ENCODE measurements at regions not wholly inside any gene's neighbourhood (a gene's known extent, or its start where the extent isn't known, plus 50 kb on each side); places are given as distances from the start of the nearest gene placed in this dataset.

- intact Hi-C loops (cut with DNase I), result no loop called here
- no peak overlapping the region for H3K4me3 ChIP-seq (ENCODE audit: low read length in 3 of 3)
- no peak overlapping the region for H3K9ac ChIP-seq (ENCODE audit: low read length in 3 of 3)
- peaks cover 0 to 8% (median 0%) of the 10 kb centered on the region in 3 donors for H3K4me1 ChIP-seq (ENCODE audit: control insufficient read depth in 2 of 3, insufficient read depth in 2 of 3, low read depth in 1 of 3, low read length in 3 of 3)
- DNase-seq, result no peak
- peaks cover 0 to 2% (median 0%) of the 10 kb centered on the region in 3 donors for H3K9me3 ChIP-seq (ENCODE audit: control insufficient read depth in 2 of 3, insufficient read depth in 1 of 3, low read length in 3 of 3)
- no peak overlapping the region for H3K27ac ChIP-seq (ENCODE audit: low read depth in 2 of 2, low read length in 2 of 2)
- no peak for TF ChIP-seq CTCF (IDR thresholded peaks at IDR 0.05; ENCODE audit: borderline replicate concordance, extremely low read depth, insufficient read depth)
- no peak for FAIRE-seq
- no peaks in the 10 kb centered on the region for H3K36me3 ChIP-seq (ENCODE audit: control insufficient read depth in 2 of 3, insufficient read depth in 3 of 3, low read length in 3 of 3)
- H3K27me3 ChIP-seq (ENCODE audit: control insufficient read depth, insufficient read depth, low read length), result no peaks in the 10 kb centered on the region
Observed at GRCh38 chr4:140291259-140291658, 82.2 kb upstream of the SCOC start.

GRCh38 chr4:140289486-140289885 lies 84.0 kb upstream of the SCOC start:
- H3K9ac ChIP-seq (ENCODE audit: low read length in 3 of 3), result no peak overlapping the region
- H3K27ac ChIP-seq (ENCODE audit: low read depth in 2 of 2, low read length in 2 of 2), result no peak overlapping the region
- H3K4me1 ChIP-seq (ENCODE audit: control insufficient read depth in 2 of 3, insufficient read depth in 2 of 3, low read depth in 1 of 3, low read length in 3 of 3), result peaks cover 0 to 6% (median 0%) of the 10 kb centered on the region in 3 donors
- peaks cover 0 to 2% (median 0%) of the 10 kb centered on the region in 3 donors for H3K9me3 ChIP-seq (ENCODE audit: control insufficient read depth in 2 of 3, insufficient read depth in 1 of 3, low read length in 3 of 3)
- no peaks in the 10 kb centered on the region for H3K36me3 ChIP-seq (ENCODE audit: control insufficient read depth in 2 of 3, insufficient read depth in 3 of 3, low read length in 3 of 3)
- no peak for TF ChIP-seq CTCF (IDR thresholded peaks at IDR 0.05; ENCODE audit: borderline replicate concordance, extremely low read depth, insufficient read depth)
- intact Hi-C loops (cut with DNase I), result no loop called here
- H3K27me3 ChIP-seq (ENCODE audit: control insufficient read depth, insufficient read depth, low read length), result no peaks in the 10 kb centered on the region
- H3K4me3 ChIP-seq (ENCODE audit: low read length in 3 of 3), result no peak overlapping the region
- FAIRE-seq, result no peak
- DNase-seq, result no peak

DNA sequence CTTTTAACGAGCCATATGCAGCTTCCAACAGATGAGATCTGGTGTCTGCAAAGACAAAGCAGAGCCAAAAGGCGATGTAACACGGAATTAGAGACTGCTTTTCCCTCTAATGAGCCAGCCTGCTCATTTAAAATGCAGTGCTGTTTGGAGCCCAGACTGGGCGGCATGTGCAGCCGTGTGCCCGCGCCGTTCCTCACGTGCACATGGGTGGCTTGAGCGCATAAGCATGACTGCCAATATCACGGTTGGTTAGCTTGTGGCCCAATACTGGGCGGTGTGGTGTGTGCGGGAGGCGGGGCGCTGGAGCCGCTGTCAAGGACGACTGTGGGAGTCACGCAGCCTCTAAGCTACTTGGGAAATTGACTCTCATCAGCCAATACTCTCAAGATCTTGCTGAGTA lies 87.0 kb upstream of the SCOC start:
- TF ChIP-seq CTCF (IDR thresholded peaks at IDR 0.05; ENCODE audit: borderline replicate concordance, extremely low read depth, insufficient read depth), result no peak
- peak overlapping the region in 2 of 3 donors; percentile 3 to 13 for H3K4me3 ChIP-seq (ENCODE audit: low read length in 3 of 3)
- DNase-seq, result peak in 4 of 5 donors; percentile 65 to 77 (median 68)
- H3K4me1 ChIP-seq (ENCODE audit: control insufficient read depth in 2 of 3, insufficient read depth in 2 of 3, low read depth in 1 of 3, low read length in 3 of 3), result peaks cover 0 to 6% (median 0%) of the 10 kb centered on the region in 3 donors
- no peak overlapping the region for H3K9ac ChIP-seq (ENCODE audit: low read length in 3 of 3)
- intact Hi-C loops (cut with DNase I), result no loop called here
- no peaks in the 10 kb centered on the region for H3K27me3 ChIP-seq (ENCODE audit: control insufficient read depth, insufficient read depth, low read length)
- H3K27ac ChIP-seq (ENCODE audit: low read depth in 2 of 2, low read length in 2 of 2), result no peak overlapping the region
- peaks cover 0 to 2% (median 0%) of the 10 kb centered on the region in 3 donors for H3K9me3 ChIP-seq (ENCODE audit: control insufficient read depth in 2 of 3, insufficient read depth in 1 of 3, low read length in 3 of 3)
- FAIRE-seq, result no peak
- no peaks in the 10 kb centered on the region for H3K36me3 ChIP-seq (ENCODE audit: control insufficient read depth in 2 of 3, insufficient read depth in 3 of 3, low read length in 3 of 3)

DNA sequence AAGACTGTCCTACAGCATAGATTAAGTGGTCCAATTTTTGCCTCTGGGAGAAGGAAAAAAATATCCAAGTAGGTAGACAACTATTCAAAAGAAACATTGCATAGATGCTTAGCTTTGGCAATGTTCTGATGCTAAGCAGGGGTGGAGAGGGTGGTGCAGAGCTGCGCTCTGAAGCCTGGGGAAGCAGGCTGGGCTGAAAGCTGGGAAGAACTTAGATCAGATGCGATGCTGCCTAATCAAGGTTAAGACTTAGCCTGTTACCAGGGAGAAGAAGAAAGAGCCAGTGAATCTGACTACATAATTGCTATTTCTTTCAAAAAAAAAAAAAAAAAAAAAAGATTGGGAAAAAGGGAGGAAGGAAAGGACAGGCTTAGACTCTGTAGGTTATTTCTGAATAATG lies 89.0 kb upstream of the SCOC start:
- H3K36me3 ChIP-seq (ENCODE audit: control insufficient read depth in 2 of 3, insufficient read depth in 3 of 3, low read length in 3 of 3), result no peaks in the 10 kb centered on the region
- no peak for DNase-seq
- no peak overlapping the region for H3K4me3 ChIP-seq (ENCODE audit: low read length in 3 of 3)
- peaks cover 0 to 2% (median 0%) of the 10 kb centered on the region in 3 donors for H3K9me3 ChIP-seq (ENCODE audit: control insufficient read depth in 2 of 3, insufficient read depth in 1 of 3, low read length in 3 of 3)
- no peaks in the 10 kb centered on the region for H3K27me3 ChIP-seq (ENCODE audit: control insufficient read depth, insufficient read depth, low read length)
- H3K4me1 ChIP-seq (ENCODE audit: control insufficient read depth in 2 of 3, insufficient read depth in 2 of 3, low read depth in 1 of 3, low read length in 3 of 3), result peaks cover 0 to 6% (median 0%) of the 10 kb centered on the region in 3 donors
- intact Hi-C loops (cut with DNase I), result no loop called here
- H3K9ac ChIP-seq (ENCODE audit: low read length in 3 of 3), result no peak overlapping the region
- no peak overlapping the region for H3K27ac ChIP-seq (ENCODE audit: low read depth in 2 of 2, low read length in 2 of 2)
- TF ChIP-seq CTCF (IDR thresholded peaks at IDR 0.05; ENCODE audit: borderline replicate concordance, extremely low read depth, insufficient read depth), result no peak
- no peak for FAIRE-seq
